GM20431 (cell line): ENCODE measurements at regions not wholly inside any gene's neighbourhood (a gene's known extent, or its start where the extent isn't known, plus 50 kb on each side); places are given as distances from the start of the nearest gene placed in this dataset.

ENCODE experiments used
- in situ Hi-C: fragments of 300-500 bp; cut with MseI, MboI; formaldehyde crosslinking; loops from one replicate; pipeline ENCODE4 v1.15.0; 2020; ENCODE audit warnings: low sequenced_read_pairs; ENCODE audit not compliant: unreplicated experiment

- in situ Hi-C loops = no loop called here
These were observed 135.3 kb upstream of the TENM3 start for GRCh38 chr4:182107931-182108330.

DNA sequence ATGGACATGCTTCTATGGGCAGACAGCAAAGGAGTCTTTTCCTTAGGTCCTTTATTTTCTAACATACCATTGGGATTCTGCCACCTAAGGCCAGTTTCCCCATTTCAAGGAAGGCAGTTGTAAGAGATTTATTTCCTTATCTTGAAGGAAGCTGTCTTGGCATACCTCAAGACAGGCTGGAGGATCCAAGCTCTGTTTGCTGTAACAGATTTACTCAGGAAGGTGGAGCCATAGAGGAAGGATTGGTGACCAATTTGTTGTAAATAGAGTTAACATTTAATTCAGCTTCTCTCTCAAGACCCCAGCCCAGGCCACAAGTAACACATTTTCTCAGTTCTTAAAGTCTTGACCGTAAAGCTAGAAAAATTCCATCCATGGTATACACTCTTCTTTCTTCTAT lies 131.6 kb upstream of the TENM3 start:
- in situ Hi-C loops = no loop called here

GRCh38 chr4:182113779-182114178 lies 129.4 kb upstream of the TENM3 start:
- in situ Hi-C loops = no loop called here

DNA sequence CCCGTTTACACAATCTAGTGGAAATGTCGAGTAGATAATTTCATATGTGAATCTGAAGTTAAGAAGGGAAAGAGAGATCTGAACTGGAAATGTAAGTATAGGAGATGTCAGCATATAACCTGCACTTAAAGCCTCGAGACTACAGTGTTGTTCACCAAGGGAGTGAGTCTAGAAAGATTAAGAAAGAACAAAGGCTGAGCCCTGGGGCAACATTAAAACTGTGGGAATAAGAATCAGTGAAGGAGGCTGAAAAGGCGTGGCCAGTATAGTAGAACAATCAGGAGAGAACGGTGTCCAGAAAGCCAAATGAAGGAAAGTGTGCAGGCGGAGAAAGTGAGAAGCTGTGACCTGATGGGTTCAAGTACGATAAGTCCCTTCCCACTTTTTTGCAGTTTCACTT lies 118.8 kb upstream of the TENM3 start:
- in situ Hi-C loops = no loop called here

DNA sequence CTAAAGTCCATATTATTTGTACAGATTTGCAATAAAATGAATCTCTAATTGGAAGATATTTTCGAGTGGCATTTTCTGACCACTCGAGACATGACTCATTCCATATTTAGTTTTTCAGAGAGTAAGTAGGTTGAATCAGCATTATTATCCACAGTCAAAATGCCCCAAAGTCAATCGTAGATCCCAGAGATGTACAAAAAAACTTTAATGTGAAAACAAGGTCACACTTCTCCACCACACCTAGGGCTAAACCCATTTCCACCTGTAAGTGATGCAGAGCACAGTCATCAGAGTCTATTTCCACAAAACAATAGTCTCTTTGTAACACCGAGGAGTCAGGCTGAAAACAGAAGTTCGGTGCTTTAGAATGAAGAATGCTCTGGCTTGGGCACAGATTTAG lies 117.1 kb upstream of the TENM3 start:
- in situ Hi-C loops = no loop called here

- in situ Hi-C loops = no loop called here
These were observed 116.6 kb upstream of the TENM3 start for GRCh38 chr4:182126603-182127002.

DNA sequence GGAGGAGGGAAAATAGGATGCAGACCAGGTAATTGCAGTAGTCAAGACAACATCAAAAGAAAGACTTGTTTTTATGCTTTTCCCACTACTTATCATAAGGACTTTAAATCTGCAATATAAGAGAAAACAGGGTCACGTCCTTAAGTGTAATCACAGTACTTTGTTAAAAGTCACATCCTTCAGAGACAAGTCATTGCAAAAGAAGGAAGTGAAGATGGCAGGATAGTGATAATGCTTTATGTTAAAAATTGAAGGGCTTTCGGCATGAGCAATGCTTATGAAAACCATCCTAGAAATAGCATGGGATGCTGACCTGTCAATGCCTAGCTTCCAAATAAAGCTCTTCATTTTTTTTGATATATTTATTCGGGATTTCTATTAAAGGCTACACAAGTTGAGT lies 110.2 kb upstream of the TENM3 start:
- in situ Hi-C loops = no loop called here

DNA sequence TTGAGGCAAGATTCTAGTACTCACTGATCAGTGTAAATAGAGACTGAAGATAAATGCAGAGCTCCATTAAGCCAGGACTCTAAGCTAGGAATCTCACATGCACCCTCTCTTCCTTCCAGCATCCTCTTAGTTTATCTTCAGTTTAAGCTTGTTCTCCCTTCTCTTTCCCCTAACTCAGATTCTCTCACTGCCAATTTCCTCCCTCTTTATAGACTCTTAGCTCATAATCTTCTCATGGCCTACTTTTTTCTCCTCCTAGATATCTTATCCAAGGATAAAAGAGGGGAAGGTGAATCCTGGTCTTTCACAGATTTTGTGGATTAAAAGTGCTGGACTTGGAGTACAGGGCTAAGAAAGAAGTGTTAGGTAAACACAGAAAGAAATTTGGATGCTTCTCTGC lies 108.9 kb upstream of the TENM3 start:
- in situ Hi-C loops = no loop called here

GRCh38 chr4:182136201-182136600 lies 107.0 kb upstream of the TENM3 start:
- in situ Hi-C loops = no loop called here

- in situ Hi-C loops = no loop called here
These were observed 105.9 kb upstream of the TENM3 start for GRCh38 chr4:182137343-182137742.

DNA sequence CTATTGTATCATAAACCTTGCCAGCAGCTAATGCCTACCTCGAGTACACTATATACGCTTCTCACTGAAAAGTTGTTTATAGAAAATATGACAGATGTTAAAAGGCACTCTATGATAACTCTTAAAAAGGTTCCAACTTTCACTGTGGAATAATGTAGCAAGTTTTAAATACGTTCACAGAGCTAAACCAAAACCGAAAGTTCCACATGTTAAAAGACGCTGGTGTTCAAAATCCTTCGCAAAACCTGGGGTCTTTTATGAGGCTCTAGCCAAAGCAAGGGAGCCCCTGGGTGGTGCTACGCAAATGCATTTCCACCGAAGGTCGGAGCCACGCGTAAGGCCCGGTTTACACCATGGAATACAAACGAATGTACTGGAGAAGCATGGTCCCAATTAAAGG lies 103.7 kb upstream of the TENM3 start:
- in situ Hi-C loops = no loop called here

DNA sequence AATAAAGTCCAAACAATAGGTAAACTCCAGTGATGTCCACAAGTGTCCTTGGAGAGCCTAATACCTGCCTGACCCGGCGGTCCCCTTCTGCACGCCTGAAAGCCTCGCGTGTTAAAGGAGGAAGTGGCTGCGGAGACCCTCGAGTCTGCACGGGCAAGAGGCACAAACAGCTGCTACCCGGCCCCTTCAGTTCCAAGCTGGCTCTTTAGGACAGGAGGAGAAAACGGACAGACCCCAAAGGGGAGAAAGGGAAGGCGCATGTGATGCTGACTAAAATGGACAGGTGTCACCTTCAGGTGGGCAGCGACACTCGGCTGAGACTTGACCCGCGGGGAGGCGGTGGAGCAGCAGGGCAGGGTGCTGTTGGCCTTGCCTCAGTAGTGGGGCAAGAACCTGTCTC lies 102.7 kb upstream of the TENM3 start:
- in situ Hi-C loops = no loop called here

DNA sequence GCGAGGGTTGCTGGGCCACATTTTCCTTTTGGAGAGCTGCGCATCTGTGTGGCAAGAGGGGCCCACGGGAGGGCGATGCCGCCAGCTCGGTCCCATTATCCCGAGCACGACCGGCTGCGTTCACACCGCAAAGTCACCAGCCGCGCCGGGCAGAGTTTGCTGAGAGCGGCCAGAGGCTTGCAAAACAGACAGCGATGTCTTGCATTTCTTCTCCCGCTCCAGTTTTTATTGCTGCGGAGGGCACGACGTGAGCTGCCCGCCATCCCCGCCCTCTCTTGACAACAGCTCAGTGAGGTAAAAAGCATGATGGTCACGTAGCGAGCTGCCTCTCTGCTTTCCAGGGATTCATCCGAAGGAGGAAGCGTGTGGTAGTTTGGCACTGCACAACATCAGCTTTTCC lies 102.1 kb upstream of the TENM3 start:
- in situ Hi-C loops = no loop called here

DNA sequence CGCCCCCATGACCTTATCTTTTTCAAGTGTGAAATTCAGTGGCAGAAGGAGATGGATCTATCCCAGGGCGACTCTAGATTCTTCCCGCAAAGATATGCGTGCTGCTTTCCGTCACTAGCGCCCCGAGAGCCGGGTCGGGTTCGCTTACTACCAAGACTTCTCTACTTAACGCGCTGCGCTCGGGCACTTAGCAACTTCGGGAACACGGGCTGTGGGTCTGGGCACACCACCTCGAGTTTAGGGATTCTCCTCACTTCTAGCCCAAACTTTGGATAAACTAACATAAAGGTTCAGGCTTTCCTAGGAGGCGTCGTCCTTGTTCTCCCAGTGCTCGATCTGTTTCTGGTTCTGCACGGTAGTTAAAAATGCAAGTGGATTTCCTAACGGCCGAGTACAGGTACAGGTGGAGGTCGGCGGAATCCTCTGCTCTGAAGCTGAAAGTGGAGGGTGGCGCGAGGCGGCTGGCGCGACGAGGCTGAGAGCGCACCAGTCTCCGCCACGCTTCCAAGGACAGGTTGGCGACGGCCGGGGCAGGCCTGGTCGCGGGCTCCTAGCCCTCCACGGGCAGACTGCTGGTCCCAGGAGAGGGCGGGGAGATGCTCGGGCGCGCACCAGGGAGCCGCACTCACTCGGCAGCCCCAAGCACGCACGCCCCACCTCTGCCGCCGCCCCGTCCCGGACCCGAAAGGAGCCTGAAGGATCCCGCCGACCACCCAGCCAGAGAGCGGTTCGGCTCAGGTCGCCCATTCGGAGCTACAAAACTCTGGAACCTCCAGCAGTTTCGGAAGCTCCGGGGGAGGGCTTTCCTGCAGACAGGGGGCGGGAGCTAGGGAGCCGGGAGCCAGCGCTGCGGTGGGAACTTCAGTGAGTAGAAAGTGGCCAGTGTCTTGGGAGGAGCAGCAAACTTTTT lies 100.8 kb upstream of the TENM3 start:
- in situ Hi-C loops = no loop called here

DNA sequence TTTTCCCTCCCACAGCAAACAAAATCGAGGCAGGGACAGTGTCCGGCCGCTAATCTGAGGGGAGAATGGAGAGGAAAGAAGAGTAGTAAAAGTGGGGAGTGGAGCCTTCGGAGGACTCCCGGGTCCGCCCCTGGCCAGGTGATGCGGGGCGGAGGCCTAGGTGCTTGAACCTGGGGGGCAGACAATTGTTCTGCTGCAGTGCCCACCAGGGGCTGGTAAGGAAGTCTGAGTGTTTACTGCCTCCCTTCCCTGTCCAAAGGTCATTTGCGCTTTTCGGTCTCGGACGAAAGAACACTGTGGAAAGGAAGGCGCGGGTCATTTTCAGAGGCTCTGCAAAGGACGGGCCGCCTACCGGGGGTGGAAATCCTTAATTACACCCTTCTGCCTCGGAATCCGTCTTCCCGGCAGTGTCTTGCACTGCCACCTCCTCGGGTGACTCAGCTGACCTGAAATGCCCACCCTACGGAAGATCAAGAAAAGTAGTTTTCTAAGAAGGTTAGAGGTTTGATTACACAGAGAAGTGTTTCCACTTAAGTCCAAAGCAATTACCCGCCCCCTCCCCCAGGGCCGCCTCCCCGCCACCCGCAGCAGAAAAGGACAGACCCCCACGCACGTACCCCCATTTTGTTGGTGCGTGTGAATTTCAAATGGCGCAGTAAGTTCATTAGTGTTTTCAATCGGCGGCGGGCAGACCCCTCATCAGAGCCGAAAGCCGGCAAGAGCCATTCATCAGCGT lies 99.9 kb upstream of the TENM3 start:
- in situ Hi-C loops = no loop called here

GRCh38 chr4:182143822-182144625 lies 99.2 kb upstream of the TENM3 start:
- in situ Hi-C loops = no loop called here

- in situ Hi-C loops = no loop called here
These were observed 98.4 kb upstream of the TENM3 start for GRCh38 chr4:182144626-182145333.

DNA sequence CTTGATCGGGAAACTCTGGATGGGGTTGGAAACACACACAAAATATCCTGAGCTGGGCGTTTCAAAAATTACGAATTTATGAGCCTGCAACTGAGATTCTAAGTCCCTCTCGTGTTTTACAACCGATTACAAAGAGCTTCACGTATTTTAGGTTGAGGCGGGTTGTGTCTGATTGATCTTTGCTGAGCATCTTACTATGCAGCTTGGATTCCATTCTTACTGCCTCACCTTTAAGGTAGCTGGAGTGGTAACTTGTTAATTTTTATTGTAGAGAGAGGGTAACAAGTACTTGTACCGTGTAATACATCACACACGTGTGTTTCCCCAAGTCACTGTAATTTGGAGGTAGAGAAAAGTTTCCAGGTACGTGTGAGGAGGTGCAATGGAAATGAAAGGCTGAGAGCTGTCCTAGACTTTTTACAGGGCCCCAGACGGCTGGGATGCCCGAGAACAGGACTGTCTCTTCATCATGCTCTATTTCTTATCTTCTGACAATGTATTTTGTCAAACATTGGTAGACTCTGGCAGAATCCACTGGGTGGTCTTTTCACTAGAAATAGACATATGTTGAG lies 97.8 kb upstream of the TENM3 start:
- in situ Hi-C loops = no loop called here

GRCh38 chr4:182147391-182147790 lies 95.8 kb upstream of the TENM3 start:
- in situ Hi-C loops = no loop called here

- in situ Hi-C loops = no loop called here
These were observed 92.6 kb upstream of the TENM3 start for GRCh38 chr4:182150645-182151044.
